SK-N-SH (cell line): ENCODE measurements at regions not wholly inside any gene's neighbourhood (a gene's known extent, or its start where the extent isn't known, plus 50 kb on each side); places are given as distances from the start of the nearest gene placed in this dataset.
"Not testable (repeated sequence)": the region's sequence is repeated elsewhere in the genome, so short reads cannot be mapped to it uniquely, and the experiment has no call there.

Experiments
- CTCF ChIA-PET: fragments of 300-600, 350-600 bp; formaldehyde crosslinking; extraction: SDS; loops from one replicate; lab custom pipeline; 2021; lab: Yijun Ruan, JAX
- POLR2A ChIA-PET: fragments of 350-600 bp; sonication (Branson Sonifier 250); formaldehyde crosslinking; extraction: SDS; loops from one replicate; lab custom pipeline; 2020; ENCODE audit warnings: antibody characterized with exemption, inconsistent platforms; lab: Yijun Ruan, JAX
- DNase-seq: peaks from one replicate; pipeline ENCODE4 v3.0.0; 2012
- H2AFZ ChIP-seq: fragments of 200-600 bp; sonication (generic); 2 replicates; pipeline ENCODE4 v1.8.1; 2016; ENCODE audit warnings: antibody characterized with exemption, mild to moderate bottlenecking, low read depth
- H3F3A ChIP-seq: fragments of 200-600 bp; sonication (generic); replicated peaks from 2 replicates; pipeline ENCODE3; 2016; ENCODE audit warnings: antibody characterized with exemption, mild to moderate bottlenecking; ENCODE audit not compliant: insufficient read depth
- H3K27ac ChIP-seq, 2 experiments: fragments of 200-500 bp in 1 of 2; fragments of 200-600 bp in 1 of 2; sonication (Bioruptor generic) in 1 of 2; sonication (generic), shearing (Covaris generic) in 1 of 2; 2 replicates each; pipeline versions ENCODE4 v1.5.1 to v1.6.1; 2014 to 2016; ENCODE audit warnings: low read depth in 2 of 2, inconsistent platforms in 1 of 2, low read length in 1 of 2, mild to moderate bottlenecking in 1 of 2, mixed read lengths in 1 of 2
- H3K27me3 ChIP-seq: fragments of 200-600 bp; sonication (generic), shearing (Covaris generic); 2 replicates; pipeline ENCODE4 v1.6.1; 2016; ENCODE audit warnings: mixed run types; ENCODE audit not compliant: insufficient read depth
- H3K36me3 ChIP-seq, 2 experiments: fragments of 200-500 bp in 1 of 2; fragments of 200-600 bp in 1 of 2; sonication (Bioruptor generic) in 1 of 2; sonication (generic) in 1 of 2; replicated peaks in 1 of 2; 2 replicates each; pipeline versions ENCODE3 to v1.5.1; 2014 to 2016; ENCODE audit warnings: low read length in 1 of 2, mild to moderate bottlenecking in 1 of 2; ENCODE audit not compliant: insufficient read depth in 2 of 2, control insufficient read depth in 1 of 2
- H3K4me1 ChIP-seq, 2 experiments: fragments of 200-500 bp in 1 of 2; fragments of 200-600 bp in 1 of 2; sonication (Bioruptor generic) in 1 of 2; sonication (generic), shearing (Covaris generic) in 1 of 2; 2 replicates each; pipeline versions ENCODE4 v1.5.1 to v1.6.1; 2014 to 2016; ENCODE audit warnings: low read depth in 1 of 2, low read length in 1 of 2, mixed run types in 1 of 2; ENCODE audit not compliant: insufficient read depth in 2 of 2, control insufficient read depth in 1 of 2
- H3K4me2 ChIP-seq: fragments of 200-600 bp; sonication (generic), shearing (Covaris generic); 2 replicates; pipeline ENCODE4 v1.6.1; 2017; ENCODE audit warnings: mixed run types
- H3K4me3 ChIP-seq, 2 experiments: fragments of 200-500 bp in 1 of 2; fragments of 200-600 bp in 1 of 2; sonication (Bioruptor generic) in 1 of 2; sonication (generic), shearing (Covaris generic) in 1 of 2; 2 replicates each; pipeline versions ENCODE4 v1.5.1 to v1.8.1; 2014 to 2016; ENCODE audit warnings: low read depth in 2 of 2, inconsistent platforms in 1 of 2, low read length in 1 of 2, mild to moderate bottlenecking in 1 of 2, mixed read lengths in 1 of 2, moderate library complexity in 1 of 2
- H3K79me2 ChIP-seq: fragments of 200-600 bp; sonication (generic); 2 replicates; pipeline ENCODE4 v1.8.1; 2017; ENCODE audit warnings: mild to moderate bottlenecking; ENCODE audit not compliant: insufficient read depth
- H3K9ac ChIP-seq: fragments of 200-600 bp; sonication (generic); 2 replicates; pipeline ENCODE4 v1.6.1; 2017; ENCODE audit warnings: mixed run types
- H3K9me2 ChIP-seq: fragments of 200-600 bp; sonication (generic); 2 replicates; pipeline ENCODE4 v1.6.1; 2017; ENCODE audit warnings: mixed run types
- H3K9me3 ChIP-seq: fragments of 200-600 bp; sonication (generic); 2 replicates; pipeline ENCODE4 v1.6.1; 2017; ENCODE audit warnings: mixed run types, mild to moderate bottlenecking, moderate library complexity
- H4K20me1 ChIP-seq: fragments of 200-600 bp; sonication (generic); 2 replicates; pipeline ENCODE4 v1.6.1; 2017; ENCODE audit warnings: mild to moderate bottlenecking, mixed run types; ENCODE audit not compliant: insufficient read depth
- EZH2phosphoT487 ChIP-seq: fragments of 200-600 bp; sonication (generic); IDR thresholded peaks from 2 replicates; pipeline ENCODE4 v1.6.1; 2017; ENCODE audit warnings: low read depth, mixed run types, mild to moderate bottlenecking, antibody characterized with exemption, moderate library complexity, borderline replicate concordance
- JUND ChIP-seq: IDR thresholded peaks from 2 replicates; pipeline ENCODE4 v1.4.0; 2012
- NFIC ChIP-seq: IDR thresholded peaks from 2 replicates; pipeline ENCODE4 v1.4.0; 2012; ENCODE audit warnings: borderline replicate concordance
- TAF1 ChIP-seq: IDR thresholded peaks from 2 replicates; pipeline ENCODE4 v1.6.1; 2012; ENCODE audit warnings: low read depth, mild to moderate bottlenecking, low read length, moderate library complexity, borderline replicate concordance
- WGBS: methylation state at CpG from one replicate; pipeline ENCODE4 v1.1.6; 2017; ENCODE audit warnings: low lambda C conversion rate; 5-methylcytosine and 5-hydroxymethylcytosine counted together
- TF ChIP-seq, protein P1 (sequence below): fragments of 200-600 bp; sonication (generic); IDR thresholded peaks from 2 replicates; pipeline ENCODE4 v1.6.1; 2017; ENCODE audit warnings: antibody characterized with exemption, mild to moderate bottlenecking, moderate library complexity

DNA sequence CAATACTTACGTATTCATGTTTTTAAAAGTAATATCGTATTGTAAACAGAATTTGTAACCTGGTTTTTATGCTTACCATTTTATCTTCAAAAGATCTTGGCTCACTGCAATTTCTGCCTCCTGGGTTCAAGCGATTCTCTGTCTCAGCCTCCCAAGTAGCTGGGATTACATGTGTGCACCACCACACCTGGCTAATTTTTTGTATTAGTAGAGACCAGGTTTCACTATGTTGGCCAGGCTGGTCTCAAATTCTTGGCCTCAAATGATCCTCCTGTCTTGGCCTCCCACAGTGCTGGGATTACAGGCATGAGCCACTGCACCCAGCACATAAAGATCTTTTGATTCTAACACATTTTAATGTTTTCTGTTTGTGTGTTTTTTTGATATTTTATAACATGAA lies 50.7 kb upstream of the DKK3 start:
- H3F3A ChIP-seq, POLR2A ChIA-PET, H3K9me2 ChIP-seq, H3K27me3 ChIP-seq, H4K20me1 ChIP-seq, H3K27ac ChIP-seq, H3K9ac ChIP-seq, H3K4me2 ChIP-seq, H3K4me1 ChIP-seq, DNase-seq, H2AFZ ChIP-seq, H3K4me3 ChIP-seq, H3K36me3 ChIP-seq, H3K9me3 ChIP-seq, H3K79me2 ChIP-seq: not testable (repeated sequence)
- CTCF ChIA-PET, result interaction anchor here (1.2 to 6.9 kb wide), 4 partner anchors 15 to 230 kb away, joined by 5 to 39 read pairs (median 8); no protein-coding TSS in a partner anchor
- 96% methylated on average over 3 of the region's 3 CpGs for WGBS

GRCh38 chr11:12060385-12060985 lies 49.9 kb upstream of the MICAL2 start:
- no peak for DNase-seq
- no peaks in the 10 kb centered on the region for H3K4me1 ChIP-seq
- H3K9ac ChIP-seq, result no peak overlapping the region
- CTCF ChIA-PET, result interaction anchor here (1.3 to 6.9 kb wide), 5 partner anchors 13 to 221 kb away, joined by 3 to 39 read pairs (median 7); no protein-coding TSS in a partner anchor
- H3K4me3 ChIP-seq, result no peak overlapping the region
- no peaks in the 10 kb centered on the region for H3K27me3 ChIP-seq
- no peaks in the 10 kb centered on the region for H3F3A ChIP-seq
- no peaks in the 10 kb centered on the region for H4K20me1 ChIP-seq
- H3K36me3 ChIP-seq, result no peaks in the 10 kb centered on the region
- H3K9me3 ChIP-seq, result no peaks in the 10 kb centered on the region
- no peaks in the 10 kb centered on the region for H3K79me2 ChIP-seq
- POLR2A ChIA-PET, result no interaction called here
- no peak overlapping the region for H2AFZ ChIP-seq
- H3K9me2 ChIP-seq, result no peaks in the 10 kb centered on the region
- H3K4me2 ChIP-seq, result no peak overlapping the region
- TF ChIP-seq TAF1, result no peak
- TF ChIP-seq JUND, result no peak
- no peak for TF ChIP-seq EZH2phosphoT487
- TF ChIP-seq, protein P1, sequence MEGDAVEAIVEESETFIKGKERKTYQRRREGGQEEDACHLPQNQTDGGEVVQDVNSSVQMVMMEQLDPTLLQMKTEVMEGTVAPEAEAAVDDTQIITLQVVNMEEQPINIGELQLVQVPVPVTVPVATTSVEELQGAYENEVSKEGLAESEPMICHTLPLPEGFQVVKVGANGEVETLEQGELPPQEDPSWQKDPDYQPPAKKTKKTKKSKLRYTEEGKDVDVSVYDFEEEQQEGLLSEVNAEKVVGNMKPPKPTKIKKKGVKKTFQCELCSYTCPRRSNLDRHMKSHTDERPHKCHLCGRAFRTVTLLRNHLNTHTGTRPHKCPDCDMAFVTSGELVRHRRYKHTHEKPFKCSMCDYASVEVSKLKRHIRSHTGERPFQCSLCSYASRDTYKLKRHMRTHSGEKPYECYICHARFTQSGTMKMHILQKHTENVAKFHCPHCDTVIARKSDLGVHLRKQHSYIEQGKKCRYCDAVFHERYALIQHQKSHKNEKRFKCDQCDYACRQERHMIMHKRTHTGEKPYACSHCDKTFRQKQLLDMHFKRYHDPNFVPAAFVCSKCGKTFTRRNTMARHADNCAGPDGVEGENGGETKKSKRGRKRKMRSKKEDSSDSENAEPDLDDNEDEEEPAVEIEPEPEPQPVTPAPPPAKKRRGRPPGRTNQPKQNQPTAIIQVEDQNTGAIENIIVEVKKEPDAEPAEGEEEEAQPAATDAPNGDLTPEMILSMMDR, result no peak
- TF ChIP-seq NFIC, result no peak
- WGBS, result 91% methylated on average over 4 of the region's 4 CpGs
- no peak overlapping the region for H3K27ac ChIP-seq
